ENCODE measurements at regions not wholly inside any gene's neighbourhood (a gene's known extent, or its start where the extent isn't known, plus 50 kb on each side); places are given as distances from the start of the nearest gene placed in this dataset.

GRCh38 chr12:84689638-84690037, 223.0 kb downstream of the SLC6A15 start:
- DNase-seq (ENCODE audit: low spot score) = no peak
- in situ Hi-C loops (cut with MboI; ENCODE audit: low sequenced_read_pairs, unreplicated experiment) = no loop called here
- no peak for TF ChIP-seq CTCF (IDR thresholded peaks at IDR 0.05; ENCODE audit: borderline replicate concordance, control extremely low read depth, extremely low read depth, insufficient read depth, missing control alignments)

GRCh38 chr12:84685379-84685778, 227.2 kb downstream of the SLC6A15 start:
- in situ Hi-C loops (cut with MboI; ENCODE audit: low sequenced_read_pairs, unreplicated experiment) = no loop called here
- DNase-seq (ENCODE audit: low spot score) = no peak
- no peak for TF ChIP-seq CTCF (IDR thresholded peaks at IDR 0.05; ENCODE audit: borderline replicate concordance, control extremely low read depth, extremely low read depth, insufficient read depth, missing control alignments)

- no peak for DNase-seq (ENCODE audit: low spot score)
- in situ Hi-C loops (cut with MboI; ENCODE audit: low sequenced_read_pairs, unreplicated experiment) = no loop called here
- no peak for TF ChIP-seq CTCF (IDR thresholded peaks at IDR 0.05; ENCODE audit: borderline replicate concordance, control extremely low read depth, extremely low read depth, insufficient read depth, missing control alignments)
These were observed 235.8 kb downstream of the SLC6A15 start for GRCh38 chr12:84676787-84677186.

- in situ Hi-C loops (cut with MboI; ENCODE audit: low sequenced_read_pairs, unreplicated experiment) = no loop called here
- TF ChIP-seq CTCF (IDR thresholded peaks at IDR 0.05; ENCODE audit: borderline replicate concordance, control extremely low read depth, extremely low read depth, insufficient read depth, missing control alignments) = no peak
- no peak for DNase-seq (ENCODE audit: low spot score)
These were observed 250.8 kb downstream of the SLC6A15 start for GRCh38 chr12:84661786-84662185.

- no peak for DNase-seq (ENCODE audit: low spot score)
- in situ Hi-C loops (cut with MboI; ENCODE audit: low sequenced_read_pairs, unreplicated experiment) = no loop called here
- TF ChIP-seq CTCF (IDR thresholded peaks at IDR 0.05; ENCODE audit: borderline replicate concordance, control extremely low read depth, extremely low read depth, insufficient read depth, missing control alignments) = no peak
These were observed 252.5 kb downstream of the SLC6A15 start for GRCh38 chr12:84660139-84660538.

GRCh38 chr12:84658877-84659276, 253.7 kb downstream of the SLC6A15 start:
- in situ Hi-C loops (cut with MboI; ENCODE audit: low sequenced_read_pairs, unreplicated experiment) = no loop called here
- TF ChIP-seq CTCF (IDR thresholded peaks at IDR 0.05; ENCODE audit: borderline replicate concordance, control extremely low read depth, extremely low read depth, insufficient read depth, missing control alignments) = no peak
- DNase-seq (ENCODE audit: low spot score) = no peak

- DNase-seq (ENCODE audit: low spot score) = no peak
- in situ Hi-C loops (cut with MboI; ENCODE audit: low sequenced_read_pairs, unreplicated experiment) = no loop called here
- TF ChIP-seq CTCF (IDR thresholded peaks at IDR 0.05; ENCODE audit: borderline replicate concordance, control extremely low read depth, extremely low read depth, insufficient read depth, missing control alignments) = no peak
These were observed 255.9 kb downstream of the SLC6A15 start for GRCh38 chr12:84656705-84657104.
